Keratinocyte (primary cell): ENCODE measurements at regions not wholly inside any gene's neighbourhood (a gene's known extent, or its start where the extent isn't known, plus 50 kb on each side); places are given as distances from the start of the nearest gene placed in this dataset.

Experiments
- CTCF ChIP-seq, 3 experiments: IDR thresholded peaks in 1 of 3; conservative IDR thresholded peaks in 1 of 3; optimal IDR thresholded peaks in 1 of 3; 2 replicates in 2 of 3; 3 replicates in 1 of 3; pipeline versions ENCODE3 to v1.5.1; 2011; ENCODE audit warnings: low read length in 3 of 3, mild to moderate bottlenecking in 3 of 3, moderate library complexity in 2 of 3, control low read depth in 1 of 3, inconsistent platforms in 1 of 3; ENCODE audit not compliant: insufficient read depth in 2 of 3; ENCODE audit errors: extremely low read depth in 1 of 3
- EZH2 ChIP-seq: IDR thresholded peaks from one replicate; pipeline ENCODE4 v1.6.1; 2012; ENCODE audit warnings: inconsistent platforms, mild to moderate bottlenecking, low read length, moderate library complexity

- TF ChIP-seq CTCF (optimal IDR thresholded peaks at IDR 0.05 in 1 of 3, IDR thresholded peaks at IDR 0.05 in 1 of 3, conservative IDR thresholded peaks at IDR 0.05 in 1 of 3; ENCODE audit: extremely low read depth in 1 of 3, insufficient read depth in 2 of 3, low read length in 3 of 3), result no peak
- TF ChIP-seq EZH2, result no peak
Measured at GRCh38 chr2:816278-816677, 134.4 kb upstream of the SNTG2 start.
